GM21737 (cell line): ENCODE measurements at regions not wholly inside any gene's neighbourhood (a gene's known extent, or its start where the extent isn't known, plus 50 kb on each side); places are given as distances from the start of the nearest gene placed in this dataset.
"Not testable (repeated sequence)": the region's sequence is repeated elsewhere in the genome, so short reads cannot be mapped to it uniquely, and the experiment has no call there.

ENCODE experiments used
- ATAC-seq: cut with Tn5 transposase; IDR thresholded peaks from one replicate; pipeline ENCODE4 v1.9.1; 2021; ENCODE audit warnings: mild to moderate bottlenecking, moderate library complexity; ENCODE audit not compliant: unreplicated experiment

GRCh38 chr15:39399600-39399999 lies 181.3 kb upstream of the THBS1 start:
- no peak for ATAC-seq

- no peak for ATAC-seq
Measured at GRCh38 chr15:39400002-39400401, 180.9 kb upstream of the THBS1 start.

GRCh38 chr15:39400821-39401550 lies 179.9 kb upstream of the THBS1 start:
- no peak for ATAC-seq

GRCh38 chr15:39403640-39404117 lies 177.2 kb upstream of the THBS1 start:
- ATAC-seq = no peak

- ATAC-seq = no peak
Measured at GRCh38 chr15:39404767-39405181, 176.1 kb upstream of the THBS1 start.

- ATAC-seq = peak; percentile 48
Measured at GRCh38 chr15:39406485-39406884, 174.4 kb upstream of the THBS1 start.

- no peak for ATAC-seq
Measured at GRCh38 chr15:39407116-39407515, 173.8 kb upstream of the THBS1 start.

GRCh38 chr15:39409876-39410530 lies 170.9 kb upstream of the THBS1 start:
- no peak for ATAC-seq

GRCh38 chr15:39411102-39411989 lies 169.5 kb upstream of the THBS1 start:
- peak; percentile 92 for ATAC-seq

GRCh38 chr15:39413558-39413957 lies 167.3 kb upstream of the THBS1 start:
- ATAC-seq = no peak

GRCh38 chr15:39414201-39414600 lies 166.7 kb upstream of the THBS1 start:
- no peak for ATAC-seq

- no peak for ATAC-seq
Measured at GRCh38 chr15:39415634-39416033, 165.2 kb upstream of the THBS1 start.

GRCh38 chr15:39416258-39416657 lies 164.6 kb upstream of the THBS1 start:
- ATAC-seq = no peak

GRCh38 chr15:39417366-39418134 lies 163.3 kb upstream of the THBS1 start:
- no peak for ATAC-seq

- no peak for ATAC-seq
Measured at GRCh38 chr15:39419651-39420050, 161.2 kb upstream of the THBS1 start.

GRCh38 chr15:39420123-39420852 lies 160.6 kb upstream of the THBS1 start:
- ATAC-seq = not testable (repeated sequence)

GRCh38 chr15:39420853-39421192 lies 160.1 kb upstream of the THBS1 start:
- ATAC-seq = not testable (repeated sequence)

GRCh38 chr15:39426552-39427532 lies 154.0 kb upstream of the THBS1 start:
- peak; percentile 85 for ATAC-seq

GRCh38 chr15:39427705-39428104 lies 153.2 kb upstream of the THBS1 start:
- ATAC-seq = no peak
